ENCODE measurements at regions not wholly inside any gene's neighbourhood (a gene's known extent, or its start where the extent isn't known, plus 50 kb on each side); places are given as distances from the start of the nearest gene placed in this dataset.

- no peak for DNase-seq (ENCODE audit: low read depth)
These were observed 548.5 kb upstream of the NEGR1 start for GRCh38 chr1:72830606-72831390.

- no peak for DNase-seq (ENCODE audit: low read depth)
These were observed 544.9 kb upstream of the NEGR1 start for GRCh38 chr1:72827278-72827677.

GRCh38 chr1:72804541-72804940 lies 522.2 kb upstream of the NEGR1 start:
- DNase-seq (ENCODE audit: low read depth): no peak

GRCh38 chr1:72781038-72781437 lies 498.7 kb upstream of the NEGR1 start:
- DNase-seq (ENCODE audit: low read depth): no peak

- DNase-seq (ENCODE audit: low read depth): no peak
These were observed 497.9 kb upstream of the NEGR1 start for GRCh38 chr1:72780212-72780611.

GRCh38 chr1:72777918-72778317 lies 495.6 kb upstream of the NEGR1 start:
- no peak for DNase-seq (ENCODE audit: low read depth)

GRCh38 chr1:72763481-72763880 lies 481.1 kb upstream of the NEGR1 start:
- DNase-seq (ENCODE audit: low read depth): no peak

- DNase-seq (ENCODE audit: low read depth): no peak
These were observed 477.1 kb upstream of the NEGR1 start for GRCh38 chr1:72759486-72759885.

GRCh38 chr1:72757843-72758242 lies 475.5 kb upstream of the NEGR1 start:
- DNase-seq (ENCODE audit: low read depth): no peak

- no peak for DNase-seq (ENCODE audit: low read depth)
These were observed 463.1 kb upstream of the NEGR1 start for GRCh38 chr1:72745413-72745812.

GRCh38 chr1:72734415-72734814 lies 452.1 kb upstream of the NEGR1 start:
- no peak for DNase-seq (ENCODE audit: low read depth)

- DNase-seq (ENCODE audit: low read depth): no peak
These were observed 442.9 kb upstream of the NEGR1 start for GRCh38 chr1:72724951-72725861.

GRCh38 chr1:72705921-72706320 lies 423.6 kb upstream of the NEGR1 start:
- no peak for DNase-seq (ENCODE audit: low read depth)

- DNase-seq (ENCODE audit: low read depth): no peak
These were observed 422.6 kb upstream of the NEGR1 start for GRCh38 chr1:72704841-72705477.

- no peak for DNase-seq (ENCODE audit: low read depth)
These were observed 415.1 kb upstream of the NEGR1 start for GRCh38 chr1:72697410-72697809.

GRCh38 chr1:72693899-72694298 lies 411.6 kb upstream of the NEGR1 start:
- DNase-seq (ENCODE audit: low read depth): no peak

- no peak for DNase-seq (ENCODE audit: low read depth)
These were observed 411.0 kb upstream of the NEGR1 start for GRCh38 chr1:72693376-72693775.

- no peak for DNase-seq (ENCODE audit: low read depth)
These were observed 408.5 kb upstream of the NEGR1 start for GRCh38 chr1:72690871-72691270.

- DNase-seq (ENCODE audit: low read depth): no peak
These were observed 396.3 kb upstream of the NEGR1 start for GRCh38 chr1:72678683-72679082.

GRCh38 chr1:72670902-72671301 lies 388.6 kb upstream of the NEGR1 start:
- DNase-seq (ENCODE audit: low read depth): no peak

GRCh38 chr1:72662918-72663317 lies 380.6 kb upstream of the NEGR1 start:
- DNase-seq (ENCODE audit: low read depth): no peak

- DNase-seq (ENCODE audit: low read depth): no peak
These were observed 368.6 kb upstream of the NEGR1 start for GRCh38 chr1:72650843-72651435.
